GM19468 (cell line): ENCODE measurements at regions not wholly inside any gene's neighbourhood (a gene's known extent, or its start where the extent isn't known, plus 50 kb on each side); places are given as distances from the start of the nearest gene placed in this dataset.
"Not testable (repeated sequence)": the region's sequence is repeated elsewhere in the genome, so short reads cannot be mapped to it uniquely, and the experiment has no call there.

Source experiments
- ATAC-seq: cut with Tn5 transposase; IDR thresholded peaks from one replicate; pipeline ENCODE4 v1.9.1; 2021; ENCODE audit warnings: mild to moderate bottlenecking, moderate library complexity, moderate number of reproducible peaks; ENCODE audit not compliant: unreplicated experiment; ENCODE audit errors: extremely low read depth

- ATAC-seq: no peak
Observed at GRCh38 chr12:67716817-67717216, 68.3 kb downstream of the DYRK2 start.

- ATAC-seq: not testable (repeated sequence)
Observed at GRCh38 chr12:67719303-67719702, 70.8 kb downstream of the DYRK2 start.

- ATAC-seq: no peak
Observed at GRCh38 chr12:67720351-67720856, 71.9 kb downstream of the DYRK2 start.

- ATAC-seq: no peak
Observed at GRCh38 chr12:67721248-67721647, 72.7 kb downstream of the DYRK2 start.

GRCh38 chr12:67722296-67722695 lies 73.8 kb downstream of the DYRK2 start:
- ATAC-seq: no peak

DNA sequence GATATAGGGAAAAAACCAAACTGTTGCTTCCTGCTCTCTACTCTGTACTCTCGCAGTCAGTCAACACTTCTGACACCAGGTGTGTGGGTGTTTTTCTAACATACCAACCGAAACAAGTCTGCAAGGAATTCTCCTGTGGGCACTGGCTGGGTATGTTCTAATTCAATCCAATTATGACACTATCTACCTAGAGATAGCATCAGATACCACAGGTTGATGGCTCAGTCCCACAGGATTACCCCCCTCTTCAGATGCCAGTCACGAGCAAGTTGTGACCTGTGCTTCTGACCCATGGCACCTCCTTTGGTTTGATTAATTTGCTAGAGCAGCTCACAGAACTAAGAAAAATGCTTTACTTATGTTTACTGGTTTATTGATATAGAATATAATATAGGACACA lies 78.3 kb downstream of the DYRK2 start:
- ATAC-seq: no peak

GRCh38 chr12:67727702-67728666 lies 79.4 kb downstream of the DYRK2 start:
- ATAC-seq: no peak

DNA sequence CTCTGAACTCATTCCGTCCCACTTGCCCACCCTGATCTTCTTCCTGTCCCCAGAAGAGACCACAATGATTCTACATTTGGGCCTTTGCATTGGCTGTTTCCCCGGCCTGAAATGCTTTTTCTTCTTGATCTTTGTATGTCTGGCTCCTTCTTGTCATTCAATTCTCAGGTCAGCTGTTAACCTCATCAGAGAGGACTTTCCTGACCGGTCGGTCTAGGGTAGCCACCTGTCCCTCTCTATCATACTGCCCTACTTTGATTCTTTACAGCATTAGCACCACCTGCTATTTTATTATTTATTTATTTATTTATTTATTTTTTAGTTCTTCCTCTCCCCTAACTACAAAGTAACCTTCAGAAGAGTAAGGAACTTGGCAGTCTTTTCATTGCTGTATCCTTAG lies 84.3 kb downstream of the DYRK2 start:
- ATAC-seq: no peak

GRCh38 chr12:67735868-67736267 lies 87.3 kb downstream of the DYRK2 start:
- ATAC-seq: no peak

GRCh38 chr12:67740711-67741110 lies 92.2 kb downstream of the DYRK2 start:
- ATAC-seq: no peak

DNA sequence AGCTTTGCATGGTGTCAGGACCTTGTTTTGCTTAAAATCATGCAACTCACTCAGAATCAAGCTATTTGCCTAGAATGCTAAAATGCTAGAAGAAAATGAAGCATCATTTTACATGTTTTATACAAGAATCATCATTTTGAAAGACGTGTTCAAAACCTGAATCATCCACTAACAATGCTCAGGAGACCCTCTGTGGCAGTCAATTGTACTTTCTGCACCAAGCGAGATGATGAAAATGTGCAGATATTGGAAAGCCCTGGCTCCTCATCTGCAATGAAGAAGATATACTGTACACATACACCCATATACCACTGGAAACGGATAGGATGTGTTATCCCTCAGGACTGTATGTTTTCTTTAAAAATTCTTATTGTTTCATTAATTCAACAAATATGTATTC lies 92.7 kb downstream of the DYRK2 start:
- ATAC-seq: no peak

DNA sequence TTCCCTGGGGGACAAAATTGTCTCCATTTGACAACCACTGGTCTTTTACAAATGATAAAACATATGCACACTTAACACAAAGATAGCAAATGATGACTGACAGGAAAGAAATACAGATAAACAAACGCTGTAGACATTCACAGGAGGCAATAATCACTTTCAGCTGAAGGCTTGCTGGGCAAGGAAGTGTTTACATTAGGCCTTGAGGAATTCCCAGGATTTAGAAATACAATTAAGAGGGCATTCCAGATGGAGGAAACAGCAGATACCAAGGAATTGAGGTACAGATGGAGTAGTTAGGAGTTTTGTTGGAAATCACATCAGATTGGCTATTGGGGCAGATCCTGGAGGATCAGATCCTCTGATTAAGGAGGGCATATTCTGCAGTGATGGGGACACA lies 93.9 kb downstream of the DYRK2 start:
- ATAC-seq: no peak

- ATAC-seq: no peak
Observed at GRCh38 chr12:67747869-67748742, 99.6 kb downstream of the DYRK2 start.

GRCh38 chr12:67748743-67749040 lies 100.1 kb downstream of the DYRK2 start:
- ATAC-seq: no peak

- no peak for ATAC-seq
Observed at GRCh38 chr12:67750513-67751183, 102.1 kb downstream of the DYRK2 start.

- no peak for ATAC-seq
Observed at GRCh38 chr12:67751381-67751928, 102.9 kb downstream of the DYRK2 start.

GRCh38 chr12:67752226-67752732 lies 103.7 kb downstream of the DYRK2 start:
- ATAC-seq: no peak

GRCh38 chr12:67754933-67755697 lies 106.6 kb downstream of the DYRK2 start:
- no peak for ATAC-seq

GRCh38 chr12:67757651-67758050 lies 109.1 kb downstream of the DYRK2 start:
- ATAC-seq: no peak
